ENCODE measurements at regions not wholly inside any gene's neighbourhood (a gene's known extent, or its start where the extent isn't known, plus 50 kb on each side); places are given as distances from the start of the nearest gene placed in this dataset.
A peak's percentile ranks its signal among the peaks of the same experiment; 100 is the strongest.
"Not testable (repeated sequence)": the region's sequence is repeated elsewhere in the genome, so short reads cannot be mapped to it uniquely, and the experiment has no call there.

- not testable (repeated sequence) for DNase-seq
Measured at GRCh38 chr3:197618408-197618807, 62.6 kb upstream of the BDH1 start.

- no peak for DNase-seq
Measured at GRCh38 chr3:197615430-197615829, 59.7 kb upstream of the BDH1 start.

DNA sequence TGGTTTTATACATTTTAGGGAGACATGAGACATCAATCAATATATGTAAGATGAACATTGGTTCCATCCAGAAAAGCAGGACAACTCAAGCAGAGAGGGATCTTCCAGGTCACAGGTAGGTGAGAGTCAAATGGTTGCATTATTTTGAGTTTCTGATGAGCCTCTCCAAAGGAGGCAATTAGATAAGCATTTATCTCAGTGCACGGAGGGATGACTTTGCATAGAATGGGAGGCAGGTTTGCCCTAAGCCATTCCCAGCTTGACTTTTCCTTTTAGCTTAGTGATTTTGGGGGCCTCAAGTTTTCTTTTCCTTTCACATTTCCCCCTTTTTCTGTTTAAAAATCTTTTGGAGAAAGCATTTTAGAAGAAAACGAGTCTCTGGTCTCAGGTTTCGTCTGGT is 58.4 kb upstream of the BDH1 start:
- DNase-seq: not testable (repeated sequence)

GRCh38 chr3:197613199-197613598 is 57.4 kb upstream of the BDH1 start:
- DNase-seq: peak; percentile 81

GRCh38 chr3:197611255-197611654 is 55.5 kb upstream of the BDH1 start:
- no peak for DNase-seq

- no peak for DNase-seq
Measured at GRCh38 chr3:197606468-197606867, 50.7 kb upstream of the BDH1 start.
